NCI-H146 (cell line): ENCODE measurements at regions not wholly inside any gene's neighbourhood (a gene's known extent, or its start where the extent isn't known, plus 50 kb on each side); places are given as distances from the start of the nearest gene placed in this dataset.

Experiments
- DNase-seq: peaks from one replicate; lab custom pipeline; 2025; lab: John Stamatoyannopoulos, UW

DNA sequence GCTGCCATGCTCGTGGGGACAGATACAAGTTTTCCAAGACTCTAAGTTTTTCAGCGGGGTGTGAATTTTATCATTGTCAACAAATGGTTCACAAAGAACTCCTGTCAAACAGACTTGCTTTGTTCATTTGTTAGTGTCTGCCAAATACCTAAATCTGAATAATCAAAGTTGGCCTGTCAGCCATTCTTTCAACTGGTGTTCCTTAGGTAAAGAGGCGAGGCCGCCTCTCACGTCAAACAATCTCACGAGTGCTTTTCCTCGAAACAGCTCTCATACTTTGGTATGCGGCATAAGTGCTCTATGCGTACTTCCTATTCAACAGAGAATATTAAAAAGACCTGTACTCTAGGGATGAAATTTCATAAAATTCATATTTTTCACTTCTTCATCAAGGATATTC is 51.4 kb upstream of the KANK4 start:
- no peak for DNase-seq

DNA sequence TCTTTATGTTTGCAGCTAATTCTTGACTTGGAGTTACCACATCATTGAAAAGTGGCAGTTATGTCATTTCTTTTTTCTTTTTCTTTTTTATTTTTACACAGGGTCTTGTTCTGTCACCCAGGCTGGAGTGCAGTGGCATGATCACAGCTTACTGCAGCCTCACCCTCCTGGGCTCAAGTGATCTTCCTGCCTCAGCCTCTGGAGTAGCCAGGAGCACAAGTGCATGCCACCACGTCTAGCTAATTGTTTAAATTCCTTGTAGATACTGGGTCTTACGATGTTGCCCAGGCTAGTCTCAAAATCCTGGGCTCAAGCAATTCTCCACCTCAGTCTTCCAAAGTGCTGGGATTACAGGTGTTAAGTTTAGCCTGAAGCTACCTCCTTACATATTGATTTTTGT is 52.1 kb upstream of the KANK4 start:
- DNase-seq, result no peak

DNA sequence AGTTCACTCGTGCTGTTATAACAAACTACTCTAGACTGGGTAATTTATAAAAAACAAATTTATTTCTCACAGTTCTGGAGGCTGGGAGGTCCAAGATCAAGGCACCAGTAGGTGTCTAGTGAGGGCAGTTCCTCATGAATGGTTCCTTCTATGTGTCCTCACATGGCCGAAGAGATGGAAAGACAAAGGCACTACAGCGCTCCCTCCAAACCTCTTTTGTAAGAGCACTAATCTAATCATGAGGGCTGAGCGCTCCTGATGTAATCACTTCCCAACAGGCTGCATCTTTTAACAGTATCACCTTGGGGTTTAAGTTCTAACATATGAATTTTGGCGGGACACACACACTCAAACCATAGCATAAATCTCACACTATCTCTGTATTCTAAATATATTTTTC is 54.0 kb upstream of the KANK4 start:
- no peak for DNase-seq

DNA sequence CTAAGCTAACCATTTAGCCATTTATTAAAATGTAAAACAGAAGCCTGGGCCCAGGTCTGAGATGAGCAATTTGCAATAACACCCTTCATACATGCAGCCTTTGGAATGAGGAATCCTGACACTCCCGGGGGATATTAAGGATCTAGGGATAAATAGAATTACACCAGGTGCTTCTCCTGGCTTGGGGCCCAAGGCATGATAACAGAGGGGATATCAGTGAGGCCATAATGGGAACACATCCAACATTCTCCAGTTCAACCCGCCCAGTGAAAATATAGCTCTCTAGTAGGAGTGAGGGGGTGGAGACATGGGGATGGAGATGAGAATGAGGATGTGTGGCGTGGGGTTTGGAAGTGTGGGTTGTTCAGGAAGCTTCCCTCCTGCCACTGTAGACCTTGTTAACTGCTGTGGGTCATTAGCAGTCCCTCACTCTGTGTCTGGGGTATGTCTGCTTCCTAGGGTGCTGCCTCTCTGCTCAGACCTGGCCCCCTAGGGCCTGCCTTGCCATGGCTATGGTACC is 57.9 kb upstream of the KANK4 start:
- DNase-seq, result peak; percentile 32

DNA sequence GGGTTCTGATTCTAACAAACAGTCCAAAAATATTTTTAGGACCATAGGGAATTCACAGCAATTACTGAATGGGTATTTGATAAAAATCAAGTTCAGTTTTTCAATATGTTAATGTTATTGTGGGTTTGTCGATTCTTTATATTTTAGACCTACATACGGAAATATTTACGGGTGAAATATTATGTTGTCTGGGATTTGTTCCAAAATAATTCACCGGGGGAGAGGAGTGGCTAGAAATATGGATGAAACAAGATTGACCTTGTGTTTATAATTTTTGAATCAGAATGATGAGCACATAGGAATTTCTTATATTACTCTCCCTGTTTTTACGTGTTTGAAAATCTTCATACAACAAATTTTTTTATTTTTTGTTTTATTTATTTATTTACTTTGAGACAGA is 56.7 kb upstream of the USP1 start:
- no peak for DNase-seq

DNA sequence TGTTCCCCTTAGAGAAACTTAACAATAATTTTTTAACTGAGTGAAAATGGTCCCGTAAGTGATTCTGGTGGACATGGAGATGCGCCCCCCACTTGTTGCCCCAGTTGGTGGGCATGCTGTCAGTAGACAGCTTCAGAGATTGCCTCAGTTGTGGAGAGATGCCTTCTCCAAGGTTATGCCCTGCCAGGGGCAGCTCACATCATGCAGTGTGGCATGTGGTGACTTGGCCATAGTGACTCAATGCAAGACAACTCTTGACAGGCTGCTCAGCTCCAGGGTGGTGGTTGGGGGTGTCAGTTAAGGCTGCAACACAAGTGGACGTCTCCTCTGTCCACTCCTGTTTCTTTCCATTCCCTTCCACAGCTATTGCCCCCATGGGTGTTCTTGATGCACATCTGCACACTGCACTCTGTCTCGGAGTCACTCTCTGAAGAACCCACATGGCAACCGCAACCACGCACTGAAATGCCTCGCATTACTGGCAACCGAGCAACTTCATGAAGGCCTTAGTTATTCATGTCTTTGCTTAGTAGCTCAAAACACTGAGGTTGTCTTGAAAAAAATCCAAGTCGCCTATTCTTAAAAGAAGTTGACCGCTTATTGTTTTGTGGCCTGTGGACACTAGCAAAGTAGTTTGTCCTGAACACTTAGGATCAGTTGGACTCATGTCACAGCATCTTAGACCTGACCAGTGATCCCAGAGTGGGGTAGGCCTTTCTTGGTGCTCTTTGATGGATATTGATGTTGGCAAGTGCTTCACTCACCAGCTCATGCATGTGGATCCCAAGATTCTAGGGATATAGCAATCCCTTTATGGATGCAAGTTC is 54.8 kb upstream of the USP1 start:
- DNase-seq, result no peak

DNA sequence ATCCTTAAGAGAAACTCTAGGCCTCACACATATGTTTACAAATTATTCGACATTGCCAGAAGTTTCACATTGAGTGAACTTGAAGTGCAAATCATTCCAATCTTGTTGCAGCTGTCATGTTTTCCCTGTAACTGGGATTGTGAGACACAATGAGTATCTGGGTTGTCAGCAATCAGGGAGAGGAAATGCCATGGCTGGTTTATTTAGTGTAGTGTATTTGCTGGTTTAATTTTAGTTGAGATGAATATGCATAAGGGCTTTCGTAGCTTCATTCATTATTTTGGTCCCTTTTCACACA is 54.2 kb upstream of the USP1 start:
- DNase-seq, result no peak

DNA sequence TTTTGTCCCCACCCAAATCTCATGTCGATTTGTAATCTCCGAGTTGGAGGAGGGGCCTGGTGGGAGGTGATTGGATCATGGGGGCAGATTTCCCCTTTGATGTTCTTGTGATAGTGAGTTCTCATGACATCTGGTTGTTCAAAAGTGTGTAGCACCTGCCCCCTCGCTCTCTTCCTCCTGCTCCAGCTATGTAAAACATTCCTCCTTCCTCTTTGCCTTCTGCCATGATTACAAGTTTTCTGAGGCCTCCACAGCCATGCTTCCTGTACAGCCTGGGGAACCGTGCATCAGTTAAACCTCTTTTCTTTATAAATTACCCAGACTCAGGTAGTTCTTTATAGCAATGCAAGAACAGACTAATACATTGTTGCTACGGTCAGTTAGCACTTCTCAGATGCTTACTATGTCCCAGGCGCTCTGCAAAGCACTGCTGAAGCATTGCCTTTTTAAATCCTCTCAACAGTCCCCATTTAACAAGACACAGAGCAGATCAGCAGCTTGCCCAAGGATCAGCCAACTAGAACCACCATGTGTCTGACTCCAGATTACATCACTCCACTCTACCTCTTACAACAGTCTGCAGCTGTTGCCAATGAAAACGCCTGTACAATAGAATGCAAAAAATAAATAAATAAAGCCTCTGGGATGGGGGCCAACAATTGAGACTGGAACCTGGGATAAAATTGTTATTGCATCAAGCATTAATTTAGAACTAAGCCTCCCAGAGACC is 52.4 kb upstream of the USP1 start:
- peak; percentile 56 for DNase-seq

DNA sequence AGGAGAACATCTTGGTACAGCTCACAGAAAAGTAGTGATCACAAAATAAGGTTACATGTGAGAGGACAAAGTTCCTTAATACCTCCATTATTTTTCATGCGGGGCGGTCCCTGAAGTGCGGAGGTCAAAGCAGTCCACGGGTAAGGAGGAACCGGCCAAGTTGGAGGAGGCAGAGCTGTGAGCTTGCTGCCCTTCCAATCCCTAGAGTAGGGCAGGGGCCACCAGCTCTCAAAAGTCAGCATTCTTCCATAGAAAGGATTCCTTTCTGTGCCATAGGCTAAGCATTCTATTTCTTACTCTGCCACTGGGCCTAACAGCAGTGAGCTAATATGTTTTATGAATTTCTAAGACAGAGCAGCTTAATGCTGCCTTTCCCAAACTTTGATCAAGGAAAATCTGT is 50.9 kb upstream of the USP1 start:
- DNase-seq, result no peak

DNA sequence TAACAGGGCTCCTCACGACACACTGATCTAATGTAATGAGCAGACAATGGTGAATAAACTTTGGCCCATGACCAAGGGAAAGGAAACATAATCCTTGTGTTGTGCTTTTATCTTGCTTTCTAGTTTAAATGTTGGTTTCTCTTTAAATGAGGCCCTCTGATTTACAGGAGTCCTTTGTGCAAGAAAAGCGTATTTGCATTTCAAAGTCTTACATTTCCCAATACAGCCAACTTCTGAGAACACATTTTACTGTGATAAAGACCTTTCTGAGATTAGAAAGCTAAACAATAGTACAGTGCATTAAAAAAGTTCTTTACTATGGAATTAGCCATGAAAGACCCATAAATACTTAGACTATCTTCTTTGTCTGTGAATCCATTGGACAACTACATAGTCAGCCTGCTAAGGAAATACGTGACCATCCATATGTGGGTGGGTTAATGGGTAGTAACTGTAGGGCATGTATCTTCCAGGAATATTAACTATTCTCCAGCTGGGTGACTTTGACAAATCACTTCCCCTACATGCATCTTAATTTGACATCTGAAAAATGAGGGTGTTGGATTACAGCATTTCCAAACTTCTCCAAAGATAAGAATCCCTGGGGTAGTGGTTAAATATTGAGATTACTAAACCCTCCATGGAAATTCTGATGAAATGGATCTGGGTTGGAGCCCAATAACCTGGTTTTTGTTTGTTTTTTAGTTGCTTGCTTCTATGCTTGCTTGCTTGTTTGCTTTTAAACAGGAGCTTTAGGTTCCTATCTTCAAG is 50.3 kb upstream of the USP1 start:
- DNase-seq, result peak; percentile 14
